ENCODE measurements at regions not wholly inside any gene's neighbourhood (a gene's known extent, or its start where the extent isn't known, plus 50 kb on each side); places are given as distances from the start of the nearest gene placed in this dataset.

- no peaks in the 10 kb centered on the region for H3K4me1 Mint-ChIP-seq (ENCODE audit: low read depth)
Observed at GRCh38 chr5:13477118-13477737, 467.3 kb downstream of the DNAH5 start.

GRCh38 chr5:13472842-13473241 lies 471.6 kb downstream of the DNAH5 start:
- Mint-ChIP-seq H3K27me3 (ENCODE audit: low read depth) (no peaks in the 10 kb centered on the region), H3K9me3 (peaks cover 7% of the 10 kb centered on the region), H3K36me3 (ENCODE audit: low read depth) (no peaks in the 10 kb centered on the region), H3K27ac (no peak overlapping the region), H3K4me1 (ENCODE audit: low read depth) (no peaks in the 10 kb centered on the region), H3K4me3 (no peak overlapping the region)

More at GRCh38 chr5:13477118-13477737, 467.3 kb downstream of the DNAH5 start:
- no peak overlapping the region for H3K27ac Mint-ChIP-seq
- no peaks in the 10 kb centered on the region for H3K27me3 Mint-ChIP-seq (ENCODE audit: low read depth)
- H3K36me3 Mint-ChIP-seq (ENCODE audit: low read depth): no peaks in the 10 kb centered on the region
- H3K9me3 Mint-ChIP-seq: no peaks in the 10 kb centered on the region
- no peak overlapping the region for H3K4me3 Mint-ChIP-seq

DNA sequence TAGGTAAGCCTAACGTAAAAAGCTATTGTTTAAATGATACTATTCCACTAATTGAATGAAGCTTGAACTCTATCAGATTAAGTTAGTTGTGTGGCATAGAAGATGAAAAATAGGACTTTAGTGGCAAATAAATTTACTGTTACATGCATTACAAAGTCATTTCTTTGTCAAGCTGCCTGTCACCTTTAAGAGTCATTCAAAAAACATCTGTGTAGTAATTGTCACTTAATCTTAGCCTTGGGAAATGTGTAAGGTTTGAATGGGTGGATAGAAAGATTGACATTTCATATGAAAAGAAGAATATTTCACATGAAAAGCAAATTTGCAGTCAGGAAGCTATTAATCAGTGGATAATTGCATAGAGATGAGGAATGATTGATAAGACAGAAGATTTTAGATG lies 473.5 kb downstream of the DNAH5 start:
- Mint-ChIP-seq H3K36me3 (ENCODE audit: low read depth) (no peaks in the 10 kb centered on the region), H3K27ac (no peak overlapping the region), H3K9me3 (peaks cover 10% of the 10 kb centered on the region), H3K4me1 (ENCODE audit: low read depth) (no peaks in the 10 kb centered on the region), H3K4me3 (no peak overlapping the region), H3K27me3 (ENCODE audit: low read depth) (no peaks in the 10 kb centered on the region)

DNA sequence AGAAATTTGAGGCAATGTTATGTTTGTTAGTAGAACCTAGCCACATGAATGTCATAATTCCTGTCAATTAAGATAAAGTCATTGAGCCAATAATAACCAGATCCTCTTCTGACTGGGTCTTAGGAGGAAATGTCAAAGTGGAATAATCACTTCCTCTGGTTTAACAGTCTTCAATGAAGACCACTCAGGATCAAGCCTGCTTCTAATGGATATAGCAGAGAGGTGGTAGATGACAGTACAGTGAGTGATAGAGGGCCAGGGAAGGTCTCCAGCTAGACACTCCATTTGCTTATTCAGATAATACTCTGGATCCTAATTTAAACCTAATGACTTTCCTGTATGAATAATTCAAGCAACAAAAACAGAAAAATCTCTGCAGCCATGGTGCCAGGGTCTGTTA lies 474.2 kb downstream of the DNAH5 start:
- no peak overlapping the region for H3K4me3 Mint-ChIP-seq

DNA sequence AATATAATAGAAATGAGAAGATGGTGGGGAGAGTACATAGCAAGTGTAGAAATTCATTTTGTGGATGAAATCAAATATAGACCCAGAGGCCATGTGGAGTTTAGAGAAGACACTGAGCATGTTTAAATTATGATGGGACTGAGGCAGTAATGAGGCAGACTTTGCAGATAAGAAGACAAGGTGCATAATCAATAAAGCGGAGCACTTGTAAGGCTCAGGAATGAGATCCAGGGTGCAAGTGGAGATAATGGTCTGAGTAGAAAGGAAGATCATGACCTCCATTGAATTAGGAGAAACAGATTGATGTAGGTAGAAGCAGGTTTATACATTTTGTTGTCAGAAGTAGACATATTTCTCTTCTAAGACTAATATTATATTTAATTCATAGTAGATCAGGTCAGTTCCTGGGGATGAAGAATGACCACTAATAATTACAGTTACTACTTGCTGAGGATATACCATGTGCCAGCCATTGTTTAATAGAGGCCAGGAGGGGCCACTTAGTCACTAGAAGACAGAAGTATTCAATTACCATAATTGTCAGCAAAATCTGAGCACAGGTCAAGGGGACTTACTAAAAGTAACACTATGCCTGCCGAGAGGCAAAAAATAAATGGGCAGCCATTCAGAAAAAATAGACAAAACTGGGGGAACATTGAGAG lies 479.8 kb downstream of the DNAH5 start:
- H3K4me1 Mint-ChIP-seq (ENCODE audit: low read depth): no peaks in the 10 kb centered on the region
- H3K27me3 Mint-ChIP-seq (ENCODE audit: low read depth): no peaks in the 10 kb centered on the region
- H3K9me3 Mint-ChIP-seq: peaks cover 19% of the 10 kb centered on the region
- no peaks in the 10 kb centered on the region for H3K36me3 Mint-ChIP-seq (ENCODE audit: low read depth)
- H3K4me3 Mint-ChIP-seq: no peak overlapping the region
- H3K27ac Mint-ChIP-seq: no peak overlapping the region

More for the DNA sequence above, 474.2 kb downstream of the DNAH5 start:
- Mint-ChIP-seq H3K27ac (no peak overlapping the region), H3K27me3 (ENCODE audit: low read depth) (no peaks in the 10 kb centered on the region), H3K9me3 (peaks cover 10% of the 10 kb centered on the region), H3K4me1 (ENCODE audit: low read depth) (no peaks in the 10 kb centered on the region), H3K36me3 (ENCODE audit: low read depth) (no peaks in the 10 kb centered on the region)

GRCh38 chr5:13460587-13460986 lies 483.9 kb downstream of the DNAH5 start:
- Mint-ChIP-seq H3K9me3 (peaks cover 13% of the 10 kb centered on the region), H3K27me3 (ENCODE audit: low read depth) (no peaks in the 10 kb centered on the region), H3K4me3 (no peak overlapping the region), H3K27ac (no peak overlapping the region), H3K36me3 (ENCODE audit: low read depth) (no peaks in the 10 kb centered on the region), H3K4me1 (ENCODE audit: low read depth) (no peaks in the 10 kb centered on the region)

- H3K4me3 Mint-ChIP-seq: no peak overlapping the region
Observed at GRCh38 chr5:13454050-13454449, 490.4 kb downstream of the DNAH5 start.

GRCh38 chr5:13448843-13449242 lies 495.6 kb downstream of the DNAH5 start:
- H3K4me1 Mint-ChIP-seq (ENCODE audit: low read depth): no peaks in the 10 kb centered on the region

More at GRCh38 chr5:13454050-13454449, 490.4 kb downstream of the DNAH5 start:
- H3K9me3 Mint-ChIP-seq: peaks cover 5% of the 10 kb centered on the region
- H3K4me1 Mint-ChIP-seq (ENCODE audit: low read depth): no peaks in the 10 kb centered on the region
- H3K36me3 Mint-ChIP-seq (ENCODE audit: low read depth): no peaks in the 10 kb centered on the region
- H3K27me3 Mint-ChIP-seq (ENCODE audit: low read depth): no peaks in the 10 kb centered on the region
- H3K27ac Mint-ChIP-seq: no peak overlapping the region

GRCh38 chr5:13439430-13439829 lies 505.1 kb downstream of the DNAH5 start:
- no peaks in the 10 kb centered on the region for H3K27me3 Mint-ChIP-seq (ENCODE audit: low read depth)
- H3K4me3 Mint-ChIP-seq: no peak overlapping the region
- H3K9me3 Mint-ChIP-seq: no peaks in the 10 kb centered on the region
- H3K4me1 Mint-ChIP-seq (ENCODE audit: low read depth): no peaks in the 10 kb centered on the region
- H3K36me3 Mint-ChIP-seq (ENCODE audit: low read depth): no peaks in the 10 kb centered on the region
- H3K27ac Mint-ChIP-seq: no peak overlapping the region

More at GRCh38 chr5:13448843-13449242, 495.6 kb downstream of the DNAH5 start:
- Mint-ChIP-seq H3K9me3 (peaks cover 5% of the 10 kb centered on the region), H3K27me3 (ENCODE audit: low read depth) (no peaks in the 10 kb centered on the region), H3K27ac (no peak overlapping the region), H3K4me3 (no peak overlapping the region), H3K36me3 (ENCODE audit: low read depth) (no peaks in the 10 kb centered on the region)

DNA sequence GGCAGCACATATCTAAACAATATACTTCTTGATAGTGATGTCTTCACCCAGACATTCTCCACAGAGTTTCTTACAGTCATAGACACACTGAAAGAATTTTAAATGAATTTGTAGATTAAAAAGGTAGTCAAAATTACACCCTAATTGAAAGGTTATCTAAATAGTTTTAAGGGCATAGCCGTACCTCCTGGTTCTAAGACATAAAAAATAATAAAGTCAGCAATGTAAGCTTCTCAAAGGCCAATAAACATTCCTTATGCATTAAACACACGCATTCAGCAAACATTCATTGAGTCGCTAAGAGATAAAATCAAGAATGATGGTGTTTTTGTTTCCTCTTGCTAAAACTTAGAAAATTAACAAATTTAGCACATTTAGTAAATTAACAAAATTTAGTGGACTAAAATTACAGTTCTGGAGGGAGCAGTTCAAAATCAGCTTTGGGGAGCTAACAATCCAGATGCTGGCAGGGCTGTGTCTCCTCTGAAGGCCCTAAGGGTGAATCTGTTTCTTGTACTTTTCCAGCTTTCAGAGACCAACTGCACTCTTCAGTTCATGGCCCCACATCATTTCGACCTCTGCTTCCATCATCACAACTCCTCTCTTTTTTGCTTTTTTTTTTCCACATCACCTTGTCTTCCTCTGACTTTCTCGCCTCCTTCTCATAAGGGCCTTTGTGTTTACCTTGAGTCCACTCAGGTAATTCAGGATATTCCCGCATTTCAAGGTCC lies 516.5 kb downstream of the DNAH5 start:
- Mint-ChIP-seq H3K27me3 (ENCODE audit: low read depth) (no peaks in the 10 kb centered on the region), H3K9me3 (peaks cover 20% of the 10 kb centered on the region), H3K27ac (no peak overlapping the region), H3K4me1 (ENCODE audit: low read depth) (no peaks in the 10 kb centered on the region), H3K4me3 (no peak overlapping the region), H3K36me3 (ENCODE audit: low read depth) (no peaks in the 10 kb centered on the region)

GRCh38 chr5:13412040-13412595 lies 532.4 kb downstream of the DNAH5 start:
- H3K27me3 Mint-ChIP-seq (ENCODE audit: low read depth): no peaks in the 10 kb centered on the region
- H3K27ac Mint-ChIP-seq: no peak overlapping the region
- H3K36me3 Mint-ChIP-seq (ENCODE audit: low read depth): no peaks in the 10 kb centered on the region
- H3K4me1 Mint-ChIP-seq (ENCODE audit: low read depth): no peaks in the 10 kb centered on the region
- H3K4me3 Mint-ChIP-seq: no peak overlapping the region
- peaks cover 15% of the 10 kb centered on the region for H3K9me3 Mint-ChIP-seq

DNA sequence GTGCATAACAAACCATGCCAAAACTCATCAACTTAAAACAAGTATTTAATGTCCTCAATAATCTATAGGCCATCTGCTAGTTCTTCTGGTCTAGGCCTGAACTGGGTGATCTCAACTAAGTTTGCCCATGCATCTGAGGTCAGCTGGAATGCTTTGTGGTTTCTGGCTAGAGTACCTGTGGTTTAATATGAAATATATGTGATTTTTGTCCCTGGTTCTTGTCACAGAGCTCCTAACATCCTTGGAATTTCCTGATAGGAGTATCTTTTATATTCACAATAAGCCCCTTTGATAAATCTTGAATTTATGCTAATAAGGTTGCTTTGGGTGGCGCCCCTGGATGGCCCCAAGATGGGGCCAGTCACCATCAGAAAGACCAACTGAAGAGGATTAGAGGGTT lies 535.9 kb downstream of the DNAH5 start:
- H3K27me3 Mint-ChIP-seq (ENCODE audit: low read depth): no peaks in the 10 kb centered on the region
- no peaks in the 10 kb centered on the region for H3K36me3 Mint-ChIP-seq (ENCODE audit: low read depth)
- H3K4me1 Mint-ChIP-seq (ENCODE audit: low read depth): no peaks in the 10 kb centered on the region
- peaks cover 11% of the 10 kb centered on the region for H3K9me3 Mint-ChIP-seq
- H3K4me3 Mint-ChIP-seq: no peak overlapping the region
- H3K27ac Mint-ChIP-seq: no peak overlapping the region

- H3K9me3 Mint-ChIP-seq: peaks cover 7% of the 10 kb centered on the region
- no peak overlapping the region for H3K4me3 Mint-ChIP-seq
- H3K4me1 Mint-ChIP-seq (ENCODE audit: low read depth): no peaks in the 10 kb centered on the region
- H3K27ac Mint-ChIP-seq: no peak overlapping the region
- H3K27me3 Mint-ChIP-seq (ENCODE audit: low read depth): no peaks in the 10 kb centered on the region
- H3K36me3 Mint-ChIP-seq (ENCODE audit: low read depth): no peaks in the 10 kb centered on the region
Observed at GRCh38 chr5:13403351-13403750, 541.1 kb downstream of the DNAH5 start.

GRCh38 chr5:13385066-13385465 lies 559.4 kb downstream of the DNAH5 start:
- Mint-ChIP-seq H3K4me1 (ENCODE audit: low read depth) (no peaks in the 10 kb centered on the region), H3K27me3 (ENCODE audit: low read depth) (no peaks in the 10 kb centered on the region), H3K27ac (no peak overlapping the region), H3K4me3 (no peak overlapping the region), H3K36me3 (ENCODE audit: low read depth) (no peaks in the 10 kb centered on the region), H3K9me3 (peaks cover 31% of the 10 kb centered on the region)

DNA sequence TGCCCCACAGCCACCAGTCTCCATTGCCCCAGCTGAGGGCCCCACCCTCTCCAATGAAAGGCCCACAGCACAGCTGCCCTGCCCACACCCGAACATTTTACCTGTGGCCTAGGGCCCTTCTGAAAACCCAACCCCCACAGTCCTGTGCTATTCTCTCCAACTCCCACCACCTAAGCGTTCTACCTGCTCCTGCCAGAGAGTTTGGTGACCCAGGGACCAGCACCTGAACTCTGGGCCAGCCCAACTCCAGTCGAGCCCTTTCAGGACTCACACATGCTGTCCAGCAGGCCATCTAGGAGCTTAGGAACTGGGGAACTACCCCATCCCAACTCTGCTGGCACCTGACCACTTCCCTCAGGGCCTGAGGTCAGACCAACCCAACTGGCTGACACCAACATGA lies 562.3 kb downstream of the DNAH5 start:
- no peak overlapping the region for H3K4me3 Mint-ChIP-seq
- no peaks in the 10 kb centered on the region for H3K4me1 Mint-ChIP-seq (ENCODE audit: low read depth)
- peaks cover 20% of the 10 kb centered on the region for H3K9me3 Mint-ChIP-seq
- H3K36me3 Mint-ChIP-seq (ENCODE audit: low read depth): no peaks in the 10 kb centered on the region
- H3K27ac Mint-ChIP-seq: no peak overlapping the region
- H3K27me3 Mint-ChIP-seq (ENCODE audit: low read depth): no peaks in the 10 kb centered on the region
